Hepatocyte (in vitro differentiated cells): ENCODE measurements at regions not wholly inside any gene's neighbourhood (a gene's known extent, or its start where the extent isn't known, plus 50 kb on each side); places are given as distances from the start of the nearest gene placed in this dataset.

Experiments used
- CTCF ChIP-seq: fragments of 200-600 bp; sonication (generic); IDR thresholded peaks from 2 replicates; pipeline ENCODE4 v1.5.1; 2016; ENCODE audit warnings: antibody characterized with exemption, mild to moderate bottlenecking; ENCODE audit not compliant: poor library complexity
- EZH2 ChIP-seq: fragments of 200-600 bp; sonication (generic); IDR thresholded peaks from 2 replicates; pipeline ENCODE4 v1.6.1; 2016; ENCODE audit warnings: antibody characterized with exemption, mild to moderate bottlenecking, borderline replicate concordance

- TF ChIP-seq CTCF, result no peak
- TF ChIP-seq EZH2, result no peak
These were observed 198.5 kb upstream of the SLC24A3 start for GRCh38 chr20:19013907-19014306.
